H1 (cell line): ENCODE measurements at regions not wholly inside any gene's neighbourhood (a gene's known extent, or its start where the extent isn't known, plus 50 kb on each side); places are given as distances from the start of the nearest gene placed in this dataset.

Experiments used
- CTCF ChIA-PET: fragments of 300-600 bp; sonication (Branson Sonifier 250); formaldehyde crosslinking; loops from one replicate; lab custom pipeline; 2021; ENCODE audit not compliant: partially characterized antibody; lab: Charles Lee
- POLR2A ChIA-PET: fragments of 300-600 bp; sonication (Branson Sonifier 250); formaldehyde crosslinking; loops from one replicate; lab custom pipeline; 2021; ENCODE audit warnings: inconsistent platforms; ENCODE audit not compliant: partially characterized antibody; lab: Charles Lee
- DNase-seq, 2 experiments: peaks; one replicate each; pipeline versions ENCODE4 v3.0.0 to v3.0.0-alpha.2; 2010 to 2022; ENCODE audit warnings: low spot score in 2 of 2, low read depth in 1 of 2, mixed read lengths in 1 of 2
- FAIRE-seq: peaks from 2 replicates; lab custom pipeline; 2011; peaks lifted over from hg19 to GRCh38; lab: Jason Lieb, UNC
- H2AFZ ChIP-seq: 2 replicates; pipeline ENCODE4 v1.8.1; 2012; ENCODE audit warnings: low read length, inconsistent platforms
- H2AK5ac ChIP-seq: 2 replicates; pipeline ENCODE4 v1.6.1; 2013; ENCODE audit warnings: low read depth, low read length
- H2BK120ac ChIP-seq: replicated peaks from 2 replicates; pipeline ENCODE3; 2013; ENCODE audit warnings: low read depth, low read length, inconsistent platforms
- H2BK12ac ChIP-seq: 2 replicates; pipeline ENCODE4 v1.6.1; 2013; ENCODE audit warnings: low read depth, low read length
- H2BK15ac ChIP-seq: 2 replicates; pipeline ENCODE4 v1.6.1; 2013; ENCODE audit warnings: low read length
- H2BK20ac ChIP-seq: 2 replicates; pipeline ENCODE4 v1.6.1; 2013; ENCODE audit warnings: low read length
- H2BK5ac ChIP-seq: 2 replicates; pipeline ENCODE4 v1.6.1; 2013; ENCODE audit warnings: low read depth, low read length
- H3K14ac ChIP-seq: 2 replicates; pipeline ENCODE4 v1.6.1; 2013; ENCODE audit warnings: inconsistent platforms; ENCODE audit not compliant: insufficient read length
- H3K18ac ChIP-seq: 2 replicates; pipeline ENCODE4 v1.6.1; 2013; ENCODE audit warnings: low read length; ENCODE audit errors: extremely low read depth
- H3K23ac ChIP-seq: 2 replicates; pipeline ENCODE4 v1.6.1; 2013; ENCODE audit warnings: inconsistent platforms; ENCODE audit not compliant: insufficient read length
- H3K23me2 ChIP-seq: 2 replicates; pipeline ENCODE4 v1.6.1; 2013; ENCODE audit warnings: low read depth, low read length
- H3K27ac ChIP-seq: 2 replicates; pipeline ENCODE4 v1.6.1; 2011; ENCODE audit warnings: low read depth, low read length, inconsistent platforms
- H3K27me3 ChIP-seq, 4 experiments: replicated peaks in 1 of 4; 1 replicate in 1 of 4; 2 replicates in 3 of 4; pipeline versions ENCODE4 v1.6.1 to v1.8.1; 2011 to 2013; ENCODE audit warnings: low read length in 3 of 4, mild to moderate bottlenecking in 3 of 4, inconsistent platforms in 2 of 4, mixed read lengths in 2 of 4, moderate library complexity in 1 of 4; ENCODE audit not compliant: control insufficient read depth in 3 of 4, insufficient read depth in 3 of 4; ENCODE audit errors: extremely low read depth in 1 of 4
- H3K36me3 ChIP-seq, 4 experiments: 2 replicates each; pipeline versions ENCODE4 v1.6.1 to v1.8.1; 2011 to 2013; ENCODE audit warnings: mild to moderate bottlenecking in 4 of 4, low read length in 3 of 4, moderate library complexity in 2 of 4, control low read depth in 1 of 4, inconsistent platforms in 1 of 4; ENCODE audit not compliant: insufficient read depth in 4 of 4, control insufficient read depth in 2 of 4
- H3K4ac ChIP-seq: replicated peaks from 2 replicates; pipeline ENCODE3; 2013; ENCODE audit warnings: low read length, low read depth, mixed read lengths, inconsistent platforms; ENCODE audit not compliant: insufficient read length
- H3K4me1 ChIP-seq, 4 experiments: replicated peaks in 1 of 4; 1 replicate in 1 of 4; 2 replicates in 3 of 4; pipeline versions ENCODE4 v1.6.1 to v1.8.1; 2011 to 2013; ENCODE audit warnings: low read length in 3 of 4, inconsistent platforms in 2 of 4, mixed read lengths in 1 of 4; ENCODE audit not compliant: insufficient read depth in 4 of 4, control insufficient read depth in 3 of 4
- H3K4me2 ChIP-seq, 2 experiments: 2 replicates each; pipeline versions ENCODE4 v1.6.1 to v1.8.1; 2011 to 2013; ENCODE audit warnings: low read depth in 2 of 2, low read length in 2 of 2, control low read depth in 1 of 2, inconsistent platforms in 1 of 2, mild to moderate bottlenecking in 1 of 2; ENCODE audit not compliant: insufficient read depth in 1 of 2
- H3K4me3 ChIP-seq, 4 experiments: fragments of 200-600, 300-600 bp in 1 of 4; sonication (generic), shearing (Covaris generic), sonication (Bioruptor Twin) in 1 of 4; 2 replicates each; pipeline versions ENCODE4 v1.5.1 to v1.8.1; 2011 to 2016; ENCODE audit warnings: low read length in 4 of 4, low read depth in 3 of 4, control low read depth in 2 of 4, inconsistent platforms in 2 of 4, mild to moderate bottlenecking in 2 of 4, mixed read lengths in 1 of 4, moderate library complexity in 1 of 4; ENCODE audit not compliant: insufficient read depth in 2 of 4; ENCODE audit errors: extremely low read depth in 1 of 4
- H3K56ac ChIP-seq: replicated peaks from 2 replicates; pipeline ENCODE3; 2013; ENCODE audit warnings: low read depth, mild to moderate bottlenecking, mixed read lengths, low read length, inconsistent platforms; ENCODE audit not compliant: insufficient read length
- H3K79me1 ChIP-seq: 2 replicates; pipeline ENCODE4 v1.6.1; 2013; ENCODE audit warnings: low read depth, low read length, control low read depth
- H3K79me2 ChIP-seq, 2 experiments: 2 replicates each; pipeline versions ENCODE4 v1.6.1 to v1.8.1; 2012 to 2013; ENCODE audit warnings: low read length in 2 of 2, mild to moderate bottlenecking in 2 of 2, inconsistent platforms in 1 of 2; ENCODE audit not compliant: insufficient read depth in 2 of 2, control insufficient read depth in 1 of 2
- H3K9ac ChIP-seq, 4 experiments: replicated peaks in 1 of 4; 1 replicate in 1 of 4; 2 replicates in 3 of 4; pipeline versions ENCODE4 v1.6.1 to v1.8.1; 2011 to 2013; ENCODE audit warnings: low read depth in 3 of 4, low read length in 3 of 4, control low read depth in 2 of 4, mild to moderate bottlenecking in 2 of 4, moderate library complexity in 2 of 4, inconsistent platforms in 1 of 4; ENCODE audit errors: extremely low read depth in 1 of 4
- H3K9me3 ChIP-seq, 2 experiments: 2 replicates each; pipeline versions ENCODE4 v1.6.1 to v1.8.1; 2012 to 2013; ENCODE audit warnings: mild to moderate bottlenecking in 2 of 2, moderate library complexity in 2 of 2, control low read depth in 1 of 2, inconsistent platforms in 1 of 2, low read depth in 1 of 2, low read length in 1 of 2, mixed read lengths in 1 of 2; ENCODE audit not compliant: insufficient read depth in 2 of 2
- H4K20me1 ChIP-seq, 2 experiments: replicated peaks in 1 of 2; 2 replicates each; pipeline versions ENCODE3 to v1.8.1; 2011 to 2013; ENCODE audit warnings: inconsistent platforms in 2 of 2, low read length in 2 of 2, mild to moderate bottlenecking in 1 of 2; ENCODE audit not compliant: insufficient read depth in 2 of 2, control insufficient read depth in 1 of 2
- H4K5ac ChIP-seq: 2 replicates; pipeline ENCODE4 v1.6.1; 2013; ENCODE audit warnings: low read length, low read depth, mixed read lengths, inconsistent platforms; ENCODE audit not compliant: insufficient read length
- H4K8ac ChIP-seq: 2 replicates; pipeline ENCODE4 v1.8.0; 2013; ENCODE audit warnings: mild to moderate bottlenecking, moderate library complexity, low read length, inconsistent platforms; ENCODE audit not compliant: insufficient read depth; ENCODE audit errors: extremely low read depth
- H4K91ac ChIP-seq: replicated peaks from 2 replicates; pipeline ENCODE3; 2013; ENCODE audit warnings: low read length, mixed read lengths, inconsistent platforms; ENCODE audit not compliant: insufficient read length
- BCL11A ChIP-seq, 2 experiments: IDR thresholded peaks; one replicate each; pipeline ENCODE4 v1.6.1; 2011; ENCODE audit warnings: low read depth in 2 of 2, low read length in 2 of 2, mild to moderate bottlenecking in 2 of 2
- HDAC2 ChIP-seq, 2 experiments: fragments of 300-600 bp in 1 of 2; sonication (generic) in 1 of 2; IDR thresholded peaks; 2 replicates each; pipeline ENCODE4 v1.6.1; 2011 to 2012; ENCODE audit warnings: low read depth in 2 of 2, low read length in 2 of 2, mild to moderate bottlenecking in 2 of 2, moderate library complexity in 2 of 2, borderline replicate concordance in 1 of 2, inconsistent platforms in 1 of 2

DNA sequence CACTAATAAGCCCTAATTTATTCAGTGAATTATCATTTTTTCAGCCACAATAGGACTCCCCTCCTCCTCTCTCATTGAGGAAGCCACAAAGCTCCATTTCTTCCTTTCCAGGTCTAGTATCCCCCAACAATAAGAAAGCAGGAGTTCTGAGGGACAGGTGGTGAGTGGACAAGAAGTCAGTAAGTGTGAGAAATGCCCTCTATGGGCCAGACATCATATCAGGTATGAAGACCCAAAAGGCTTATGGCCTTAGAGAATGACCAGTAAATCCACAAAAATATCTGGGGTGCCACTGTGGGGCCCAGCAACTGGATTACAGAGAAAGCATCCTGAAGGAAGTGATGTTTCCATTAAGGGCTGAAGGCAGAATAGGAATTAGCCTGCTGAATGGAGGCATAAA, 175.7 kb downstream of the TRIM33 start:
- H3K9ac ChIP-seq: no peak overlapping the region

More for the DNA sequence above, 175.7 kb downstream of the TRIM33 start:
- no peak overlapping the region for H2BK120ac ChIP-seq
- H3K79me2 ChIP-seq: no peaks in the 10 kb centered on the region
- no peak overlapping the region for H4K91ac ChIP-seq
- no peak overlapping the region for H3K18ac ChIP-seq
- H3K4me1 ChIP-seq: no peaks in the 10 kb centered on the region
- H3K4me2 ChIP-seq: no peak overlapping the region
- no peak overlapping the region for H3K4ac ChIP-seq
- H3K4me3 ChIP-seq: no peak overlapping the region
- ChIA-PET POLR2A (no interaction called here), CTCF (interaction anchor here (1.0 to 2.0 kb wide), 3 partner anchors 9 to 34 kb away, joined by 3 to 6 read pairs (median 4); no protein-coding TSS in a partner anchor)
- H3K23me2 ChIP-seq: no peaks in the 10 kb centered on the region; the same call in 1 of the 2 replicates
- no peak overlapping the region for H2AFZ ChIP-seq
- no peak for TF ChIP-seq BCL11A (IDR thresholded peaks at IDR 0.05; ENCODE audit: low read depth in 2 of 2, low read length in 2 of 2)
- no peak for TF ChIP-seq HDAC2 (IDR thresholded peaks at IDR 0.05; ENCODE audit: borderline replicate concordance in 1 of 2, low read depth in 2 of 2, low read length in 2 of 2)
- H3K9me3 ChIP-seq: no peaks in the 10 kb centered on the region
- H2BK5ac ChIP-seq: no peak overlapping the region
- DNase-seq (peak in 1 of 2 experiments; percentile 10), FAIRE-seq (no peak)
- H3K14ac ChIP-seq: no peak overlapping the region
- H3K56ac ChIP-seq: no peak overlapping the region
- no peak overlapping the region for H2AK5ac ChIP-seq
- H3K23ac ChIP-seq: no peak overlapping the region
- no peak overlapping the region for H3K27ac ChIP-seq
- H2BK20ac ChIP-seq: no peak overlapping the region
- H4K8ac ChIP-seq: no peak overlapping the region
- no peaks in the 10 kb centered on the region for H3K79me1 ChIP-seq
- no peak overlapping the region for H2BK12ac ChIP-seq
- no peak overlapping the region for H2BK15ac ChIP-seq
- H4K20me1 ChIP-seq: no peaks in the 10 kb centered on the region
- peaks cover 0 to 2% (median 0%) of the 10 kb centered on the region in 4 experiments; a peak in 4 of 7 replicates for H3K27me3 ChIP-seq
- no peaks in the 10 kb centered on the region for H3K36me3 ChIP-seq
- no peak overlapping the region for H4K5ac ChIP-seq
